HepG2 (cell line): ENCODE measurements at regions not wholly inside any gene's neighbourhood (a gene's known extent, or its start where the extent isn't known, plus 50 kb on each side); places are given as distances from the start of the nearest gene placed in this dataset.

Experiments
- CEBPB ChIP-seq: IDR thresholded peaks from 2 replicates; pipeline ENCODE4 v1.6.1; 2011; ENCODE audit warnings: low read depth, low read length, improper control_type of control experiment, borderline replicate concordance
- CTCF ChIP-seq: sonication (generic); formaldehyde crosslinking; IDR thresholded peaks from 2 replicates; pipeline ENCODE4 v1.5.0; 2020; ENCODE audit warnings: mild to moderate bottlenecking, missing genetic modification reagents, moderate library complexity
- DZIP1 ChIP-seq: sonication (generic); formaldehyde crosslinking; IDR thresholded peaks from 2 replicates; pipeline ENCODE4 v1.5.0; 2020; ENCODE audit warnings: mild to moderate bottlenecking, missing genetic modification reagents
- HOXA9 ChIP-seq: sonication (generic); formaldehyde crosslinking; IDR thresholded peaks from 2 replicates; pipeline ENCODE4 v1.8.1; 2022; ENCODE audit warnings: missing genetic modification reagents, mild to moderate bottlenecking, moderate library complexity, borderline replicate concordance
- MYC ChIP-seq: sonication (generic); formaldehyde crosslinking; IDR thresholded peaks from 2 replicates; pipeline ENCODE4 v1.9.0; 2021; ENCODE audit warnings: missing genetic modification reagents, borderline replicate concordance
- SMAD9 ChIP-seq: sonication (generic); formaldehyde crosslinking; IDR thresholded peaks from 2 replicates; pipeline ENCODE4 v1.5.1; 2020; ENCODE audit warnings: mild to moderate bottlenecking, missing genetic modification reagents
- SRF ChIP-seq: IDR thresholded peaks from 2 replicates; pipeline ENCODE4 v1.6.1; 2011; ENCODE audit warnings: mild to moderate bottlenecking, low read depth, low read length, moderate library complexity
- TBP ChIP-seq: sonication (generic); formaldehyde crosslinking; IDR thresholded peaks from 2 replicates; pipeline ENCODE4 v1.5.0; 2020; ENCODE audit warnings: missing genetic modification reagents
- TF ChIP-seq, protein P1 (sequence below): sonication (generic); formaldehyde crosslinking; IDR thresholded peaks from 2 replicates; pipeline ENCODE4 v1.4.0; 2020; ENCODE audit warnings: low read depth, missing genetic modification reagents

DNA sequence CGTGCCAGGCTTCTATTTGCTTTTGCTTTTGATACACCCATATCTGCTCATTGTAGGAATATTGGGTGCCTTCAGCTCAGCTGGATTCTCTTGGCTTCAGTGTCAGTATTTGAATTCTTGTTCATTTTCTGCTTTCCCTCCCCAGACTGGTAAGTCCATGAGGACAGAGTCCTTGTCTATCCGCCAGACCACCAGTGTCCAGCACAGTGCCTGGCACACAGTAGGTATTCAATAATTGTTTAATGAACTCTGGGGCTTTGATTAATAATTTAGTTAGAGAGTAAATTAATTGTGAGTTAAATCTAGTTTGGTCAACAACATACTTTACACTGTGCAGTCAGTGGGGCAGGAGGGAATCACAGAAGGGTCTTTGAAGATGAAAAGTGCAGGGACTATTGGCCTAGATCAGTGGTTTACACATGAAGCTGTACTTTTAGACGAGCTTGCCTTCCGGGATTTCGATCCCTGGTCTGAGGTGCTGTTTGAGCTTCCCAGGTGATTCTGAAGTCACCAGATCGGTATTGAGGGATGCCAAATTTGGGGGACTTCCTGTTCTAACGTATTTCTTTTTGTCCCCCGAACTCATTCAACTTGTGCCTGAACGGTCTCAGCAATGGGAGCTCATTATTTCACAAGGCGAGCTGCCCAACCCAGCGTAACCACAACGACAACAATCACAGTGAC is 119.1 kb upstream of the JUN start (continued):
- TF ChIP-seq, protein P1, sequence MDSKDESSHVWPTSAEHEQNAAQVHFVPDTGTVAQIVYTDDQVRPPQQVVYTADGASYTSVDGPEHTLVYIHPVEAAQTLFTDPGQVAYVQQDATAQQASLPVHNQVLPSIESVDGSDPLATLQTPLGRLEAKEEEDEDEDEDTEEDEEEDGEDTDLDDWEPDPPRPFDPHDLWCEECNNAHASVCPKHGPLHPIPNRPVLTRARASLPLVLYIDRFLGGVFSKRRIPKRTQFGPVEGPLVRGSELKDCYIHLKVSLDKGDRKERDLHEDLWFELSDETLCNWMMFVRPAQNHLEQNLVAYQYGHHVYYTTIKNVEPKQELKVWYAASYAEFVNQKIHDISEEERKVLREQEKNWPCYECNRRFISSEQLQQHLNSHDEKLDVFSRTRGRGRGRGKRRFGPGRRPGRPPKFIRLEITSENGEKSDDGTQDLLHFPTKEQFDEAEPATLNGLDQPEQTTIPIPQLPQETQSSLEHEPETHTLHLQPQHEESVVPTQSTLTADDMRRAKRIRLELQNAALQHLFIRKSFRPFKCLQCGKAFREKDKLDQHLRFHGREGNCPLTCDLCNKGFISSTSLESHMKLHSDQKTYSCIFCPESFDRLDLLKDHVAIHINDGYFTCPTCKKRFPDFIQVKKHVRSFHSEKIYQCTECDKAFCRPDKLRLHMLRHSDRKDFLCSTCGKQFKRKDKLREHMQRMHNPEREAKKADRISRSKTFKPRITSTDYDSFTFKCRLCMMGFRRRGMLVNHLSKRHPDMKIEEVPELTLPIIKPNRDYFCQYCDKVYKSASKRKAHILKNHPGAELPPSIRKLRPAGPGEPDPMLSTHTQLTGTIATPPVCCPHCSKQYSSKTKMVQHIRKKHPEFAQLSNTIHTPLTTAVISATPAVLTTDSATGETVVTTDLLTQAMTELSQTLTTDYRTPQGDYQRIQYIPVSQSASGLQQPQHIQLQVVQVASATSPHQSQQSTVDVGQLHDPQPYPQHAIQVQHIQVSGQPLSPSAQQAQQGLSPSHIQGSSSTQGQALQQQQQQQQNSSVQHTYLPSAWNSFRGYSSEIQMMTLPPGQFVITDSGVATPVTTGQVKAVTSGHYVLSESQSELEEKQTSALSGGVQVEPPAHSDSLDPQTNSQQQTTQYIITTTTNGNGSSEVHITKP (CRISPR knock-in tag), result 0 out of 2 replicates have a peak, but pooled peaks have one; percentile 8
- TF ChIP-seq HOXA9 (CRISPR knock-in tag) (no peak), CEBPB (0 out of 2 replicates have a peak, but pooled peaks have one; percentile 22), DZIP1 (CRISPR knock-in tag) (no peak), CTCF (CRISPR knock-in tag) (no peak), SRF (peak; percentile 37; the same call in 1 of the 2 replicates), MYC (CRISPR knock-in tag) (no peak), SMAD9 (0 out of 2 replicates have a peak, but pooled peaks have one; percentile 16), TBP (no peak)
